ENCODE measurements at regions not wholly inside any gene's neighbourhood (a gene's known extent, or its start where the extent isn't known, plus 50 kb on each side); places are given as distances from the start of the nearest gene placed in this dataset.

- ChIA-PET CTCF (no interaction called here), POLR2A (no interaction called here)
- Mint-ChIP-seq H3K9me3 (no peaks in the 10 kb centered on the region), H3K4me3 (no peak overlapping the region), H3K36me3 (no peaks in the 10 kb centered on the region), H3K4me1 (no peaks in the 10 kb centered on the region; the same call in 1 of the 2 replicates), H3K27ac (no peak overlapping the region), H3K27me3 (ENCODE audit: low read depth) (no peaks in the 10 kb centered on the region)
- no peak for DNase-seq (ENCODE audit: low spot score)
- no peak for ATAC-seq
- TF ChIP-seq, protein P1, sequence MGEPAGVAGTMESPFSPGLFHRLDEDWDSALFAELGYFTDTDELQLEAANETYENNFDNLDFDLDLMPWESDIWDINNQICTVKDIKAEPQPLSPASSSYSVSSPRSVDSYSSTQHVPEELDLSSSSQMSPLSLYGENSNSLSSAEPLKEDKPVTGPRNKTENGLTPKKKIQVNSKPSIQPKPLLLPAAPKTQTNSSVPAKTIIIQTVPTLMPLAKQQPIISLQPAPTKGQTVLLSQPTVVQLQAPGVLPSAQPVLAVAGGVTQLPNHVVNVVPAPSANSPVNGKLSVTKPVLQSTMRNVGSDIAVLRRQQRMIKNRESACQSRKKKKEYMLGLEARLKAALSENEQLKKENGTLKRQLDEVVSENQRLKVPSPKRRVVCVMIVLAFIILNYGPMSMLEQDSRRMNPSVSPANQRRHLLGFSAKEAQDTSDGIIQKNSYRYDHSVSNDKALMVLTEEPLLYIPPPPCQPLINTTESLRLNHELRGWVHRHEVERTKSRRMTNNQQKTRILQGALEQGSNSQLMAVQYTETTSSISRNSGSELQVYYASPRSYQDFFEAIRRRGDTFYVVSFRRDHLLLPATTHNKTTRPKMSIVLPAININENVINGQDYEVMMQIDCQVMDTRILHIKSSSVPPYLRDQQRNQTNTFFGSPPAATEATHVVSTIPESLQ (CRISPR knock-in tag; IDR thresholded peaks at IDR 0.05): no peak
- TF ChIP-seq NR3C1 (CRISPR knock-in tag; conservative IDR thresholded peaks at IDR 0.05; ENCODE audit: low read depth) (no peak), KAT7 (CRISPR knock-in tag; IDR thresholded peaks at IDR 0.05; ENCODE audit: borderline replicate concordance) (no peak), ZNF671 (CRISPR knock-in tag; IDR thresholded peaks at IDR 0.05) (no peak), ATF2 (CRISPR knock-in tag; IDR thresholded peaks at IDR 0.05; ENCODE audit: borderline replicate concordance, low read depth) (no peak), CREM (CRISPR knock-in tag; IDR thresholded peaks at IDR 0.05) (no peak), FOXP1 (CRISPR knock-in tag; IDR thresholded peaks at IDR 0.05; ENCODE audit: borderline replicate concordance) (no peak), TEAD4 (CRISPR knock-in tag; IDR thresholded peaks at IDR 0.05) (no peak), ELF4 (CRISPR knock-in tag; IDR thresholded peaks at IDR 0.05; ENCODE audit: low read depth) (no peak), CDX4 (CRISPR knock-in tag; IDR thresholded peaks at IDR 0.05; ENCODE audit: borderline replicate concordance) (no peak), PREB (CRISPR knock-in tag; IDR thresholded peaks at IDR 0.05; ENCODE audit: borderline replicate concordance) (no peak), SMAD4 (CRISPR knock-in tag; IDR thresholded peaks at IDR 0.05) (no peak), ZNF121 (CRISPR knock-in tag; IDR thresholded peaks at IDR 0.05) (no peak)
- TF ChIP-seq, protein P2, sequence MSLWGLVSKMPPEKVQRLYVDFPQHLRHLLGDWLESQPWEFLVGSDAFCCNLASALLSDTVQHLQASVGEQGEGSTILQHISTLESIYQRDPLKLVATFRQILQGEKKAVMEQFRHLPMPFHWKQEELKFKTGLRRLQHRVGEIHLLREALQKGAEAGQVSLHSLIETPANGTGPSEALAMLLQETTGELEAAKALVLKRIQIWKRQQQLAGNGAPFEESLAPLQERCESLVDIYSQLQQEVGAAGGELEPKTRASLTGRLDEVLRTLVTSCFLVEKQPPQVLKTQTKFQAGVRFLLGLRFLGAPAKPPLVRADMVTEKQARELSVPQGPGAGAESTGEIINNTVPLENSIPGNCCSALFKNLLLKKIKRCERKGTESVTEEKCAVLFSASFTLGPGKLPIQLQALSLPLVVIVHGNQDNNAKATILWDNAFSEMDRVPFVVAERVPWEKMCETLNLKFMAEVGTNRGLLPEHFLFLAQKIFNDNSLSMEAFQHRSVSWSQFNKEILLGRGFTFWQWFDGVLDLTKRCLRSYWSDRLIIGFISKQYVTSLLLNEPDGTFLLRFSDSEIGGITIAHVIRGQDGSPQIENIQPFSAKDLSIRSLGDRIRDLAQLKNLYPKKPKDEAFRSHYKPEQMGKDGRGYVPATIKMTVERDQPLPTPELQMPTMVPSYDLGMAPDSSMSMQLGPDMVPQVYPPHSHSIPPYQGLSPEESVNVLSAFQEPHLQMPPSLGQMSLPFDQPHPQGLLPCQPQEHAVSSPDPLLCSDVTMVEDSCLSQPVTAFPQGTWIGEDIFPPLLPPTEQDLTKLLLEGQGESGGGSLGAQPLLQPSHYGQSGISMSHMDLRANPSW (CRISPR knock-in tag; conservative IDR thresholded peaks at IDR 0.05; ENCODE audit: low read depth): no peak
- TF ChIP-seq, protein P3, sequence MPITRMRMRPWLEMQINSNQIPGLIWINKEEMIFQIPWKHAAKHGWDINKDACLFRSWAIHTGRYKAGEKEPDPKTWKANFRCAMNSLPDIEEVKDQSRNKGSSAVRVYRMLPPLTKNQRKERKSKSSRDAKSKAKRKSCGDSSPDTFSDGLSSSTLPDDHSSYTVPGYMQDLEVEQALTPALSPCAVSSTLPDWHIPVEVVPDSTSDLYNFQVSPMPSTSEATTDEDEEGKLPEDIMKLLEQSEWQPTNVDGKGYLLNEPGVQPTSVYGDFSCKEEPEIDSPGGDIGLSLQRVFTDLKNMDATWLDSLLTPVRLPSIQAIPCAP (CRISPR knock-in tag; IDR thresholded peaks at IDR 0.05): no peak
- TF ChIP-seq, protein P4, sequence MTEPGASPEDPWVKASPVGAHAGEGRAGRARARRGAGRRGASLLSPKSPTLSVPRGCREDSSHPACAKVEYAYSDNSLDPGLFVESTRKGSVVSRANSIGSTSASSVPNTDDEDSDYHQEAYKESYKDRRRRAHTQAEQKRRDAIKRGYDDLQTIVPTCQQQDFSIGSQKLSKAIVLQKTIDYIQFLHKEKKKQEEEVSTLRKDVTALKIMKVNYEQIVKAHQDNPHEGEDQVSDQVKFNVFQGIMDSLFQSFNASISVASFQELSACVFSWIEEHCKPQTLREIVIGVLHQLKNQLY (CRISPR knock-in tag; IDR thresholded peaks at IDR 0.05): no peak
- TF ChIP-seq, protein P5, sequence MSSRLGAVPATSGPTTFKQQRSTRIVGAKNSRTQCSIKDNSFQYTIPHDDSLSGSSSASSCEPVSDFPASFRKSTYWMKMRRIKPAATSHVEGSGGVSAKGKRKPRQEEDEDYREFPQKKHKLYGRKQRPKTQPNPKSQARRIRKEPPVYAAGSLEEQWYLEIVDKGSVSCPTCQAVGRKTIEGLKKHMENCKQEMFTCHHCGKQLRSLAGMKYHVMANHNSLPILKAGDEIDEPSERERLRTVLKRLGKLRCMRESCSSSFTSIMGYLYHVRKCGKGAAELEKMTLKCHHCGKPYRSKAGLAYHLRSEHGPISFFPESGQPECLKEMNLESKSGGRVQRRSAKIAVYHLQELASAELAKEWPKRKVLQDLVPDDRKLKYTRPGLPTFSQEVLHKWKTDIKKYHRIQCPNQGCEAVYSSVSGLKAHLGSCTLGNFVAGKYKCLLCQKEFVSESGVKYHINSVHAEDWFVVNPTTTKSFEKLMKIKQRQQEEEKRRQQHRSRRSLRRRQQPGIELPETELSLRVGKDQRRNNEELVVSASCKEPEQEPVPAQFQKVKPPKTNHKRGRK (CRISPR knock-in tag; IDR thresholded peaks at IDR 0.05; ENCODE audit: borderline replicate concordance): no peak
- TF ChIP-seq, protein P6, sequence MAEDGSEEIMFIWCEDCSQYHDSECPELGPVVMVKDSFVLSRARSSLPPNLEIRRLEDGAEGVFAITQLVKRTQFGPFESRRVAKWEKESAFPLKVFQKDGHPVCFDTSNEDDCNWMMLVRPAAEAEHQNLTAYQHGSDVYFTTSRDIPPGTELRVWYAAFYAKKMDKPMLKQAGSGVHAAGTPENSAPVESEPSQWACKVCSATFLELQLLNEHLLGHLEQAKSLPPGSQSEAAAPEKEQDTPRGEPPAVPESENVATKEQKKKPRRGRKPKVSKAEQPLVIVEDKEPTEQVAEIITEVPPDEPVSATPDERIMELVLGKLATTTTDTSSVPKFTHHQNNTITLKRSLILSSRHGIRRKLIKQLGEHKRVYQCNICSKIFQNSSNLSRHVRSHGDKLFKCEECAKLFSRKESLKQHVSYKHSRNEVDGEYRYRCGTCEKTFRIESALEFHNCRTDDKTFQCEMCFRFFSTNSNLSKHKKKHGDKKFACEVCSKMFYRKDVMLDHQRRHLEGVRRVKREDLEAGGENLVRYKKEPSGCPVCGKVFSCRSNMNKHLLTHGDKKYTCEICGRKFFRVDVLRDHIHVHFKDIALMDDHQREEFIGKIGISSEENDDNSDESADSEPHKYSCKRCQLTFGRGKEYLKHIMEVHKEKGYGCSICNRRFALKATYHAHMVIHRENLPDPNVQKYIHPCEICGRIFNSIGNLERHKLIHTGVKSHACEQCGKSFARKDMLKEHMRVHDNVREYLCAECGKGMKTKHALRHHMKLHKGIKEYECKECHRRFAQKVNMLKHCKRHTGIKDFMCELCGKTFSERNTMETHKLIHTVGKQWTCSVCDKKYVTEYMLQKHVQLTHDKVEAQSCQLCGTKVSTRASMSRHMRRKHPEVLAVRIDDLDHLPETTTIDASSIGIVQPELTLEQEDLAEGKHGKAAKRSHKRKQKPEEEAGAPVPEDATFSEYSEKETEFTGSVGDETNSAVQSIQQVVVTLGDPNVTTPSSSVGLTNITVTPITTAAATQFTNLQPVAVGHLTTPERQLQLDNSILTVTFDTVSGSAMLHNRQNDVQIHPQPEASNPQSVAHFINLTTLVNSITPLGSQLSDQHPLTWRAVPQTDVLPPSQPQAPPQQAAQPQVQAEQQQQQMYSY (CRISPR knock-in tag; IDR thresholded peaks at IDR 0.05): no peak
- TF ChIP-seq, protein P7, sequence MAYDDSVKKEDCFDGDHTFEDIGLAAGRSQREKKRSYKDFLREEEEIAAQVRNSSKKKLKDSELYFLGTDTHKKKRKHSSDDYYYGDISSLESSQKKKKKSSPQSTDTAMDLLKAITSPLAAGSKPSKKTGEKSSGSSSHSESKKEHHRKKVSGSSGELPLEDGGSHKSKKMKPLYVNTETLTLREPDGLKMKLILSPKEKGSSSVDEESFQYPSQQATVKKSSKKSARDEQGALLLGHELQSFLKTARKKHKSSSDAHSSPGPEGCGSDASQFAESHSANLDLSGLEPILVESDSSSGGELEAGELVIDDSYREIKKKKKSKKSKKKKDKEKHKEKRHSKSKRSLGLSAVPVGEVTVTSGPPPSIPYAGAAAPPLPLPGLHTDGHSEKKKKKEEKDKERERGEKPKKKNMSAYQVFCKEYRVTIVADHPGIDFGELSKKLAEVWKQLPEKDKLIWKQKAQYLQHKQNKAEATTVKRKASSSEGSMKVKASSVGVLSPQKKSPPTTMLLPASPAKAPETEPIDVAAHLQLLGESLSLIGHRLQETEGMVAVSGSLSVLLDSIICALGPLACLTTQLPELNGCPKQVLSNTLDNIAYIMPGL (CRISPR knock-in tag; IDR thresholded peaks at IDR 0.05): no peak
These were observed 1352.7 kb downstream of the HACE1 start for GRCh38 chr6:103507052-103507451.

Data from WTC11 (cell line).